Activated CD8-positive, alpha-beta memory T cell treated with anti-CD3 and anti-CD28 coated beads, Interleukin-2, amount 10 ng/mL, durations not matched to agents 7 days and 5 days (primary cell): ENCODE measurements at regions not wholly inside any gene's neighbourhood (a gene's known extent, or its start where the extent isn't known, plus 50 kb on each side); places are given as distances from the start of the nearest gene placed in this dataset.

ENCODE experiments used
- ATAC-seq: fragments of 150-1000 bp; cut with Tn5 transposase; one replicate; pipeline ENCODE4 v1.10.0; 2021; ENCODE audit warnings: moderate library complexity
- CTCF ChIA-PET: fragments of 350-600 bp; sonication (Branson Sonifier 250); formaldehyde crosslinking; loops from one replicate; lab custom pipeline; 2021; ENCODE audit warnings: antibody characterized with exemption; lab: Charles Lee
- DNase-seq: peaks from one replicate; pipeline ENCODE4 v3.0.0-alpha.2; 2020
- H3K27ac Mint-ChIP-seq: one replicate; pipeline ENCODE4 v1.8.0; 2021; ENCODE audit warnings: mild to moderate bottlenecking, mixed read lengths
- H3K27me3 Mint-ChIP-seq: one replicate; pipeline ENCODE4 v1.8.0; 2021; ENCODE audit warnings: mixed read lengths
- H3K36me3 Mint-ChIP-seq: one replicate; pipeline ENCODE4 v1.8.0; 2021; ENCODE audit warnings: mild to moderate bottlenecking, mixed read lengths
- H3K4me1 Mint-ChIP-seq: one replicate; pipeline ENCODE4 v1.8.0; 2021; ENCODE audit warnings: mixed read lengths
- H3K4me3 Mint-ChIP-seq: one replicate; pipeline ENCODE4 v1.8.0; 2021; ENCODE audit warnings: mild to moderate bottlenecking, moderate library complexity, mixed read lengths
- H3K9me3 Mint-ChIP-seq: one replicate; pipeline ENCODE4 v1.8.0; 2022; ENCODE audit warnings: low read depth, mixed read lengths

DNA sequence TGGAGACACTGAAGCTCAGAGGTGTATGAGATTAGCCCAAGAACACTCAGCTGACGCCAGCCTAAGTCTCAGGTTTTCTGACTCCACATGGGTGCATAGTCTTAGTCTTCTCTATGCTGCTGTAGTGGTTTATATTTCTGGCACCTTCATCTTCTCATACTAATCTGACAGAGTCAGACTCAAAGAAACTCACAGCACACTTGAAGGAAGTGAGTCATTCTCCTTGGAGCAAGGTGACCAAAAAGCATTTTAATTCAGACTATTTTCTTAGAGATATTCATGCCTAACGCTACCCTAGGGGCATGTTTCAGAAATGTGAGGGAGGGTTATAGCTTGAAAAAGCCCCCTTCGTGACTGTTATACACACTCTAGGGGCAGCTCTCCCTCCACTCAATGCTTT is 775.3 kb upstream of the ARPP21 start:
- H3K4me1 Mint-ChIP-seq = no peaks in the 10 kb centered on the region
- H3K4me3 Mint-ChIP-seq = no peak overlapping the region
- ATAC-seq (no peak), DNase-seq (no peak)
- CTCF ChIA-PET = no interaction called here
- H3K27me3 Mint-ChIP-seq = no peaks in the 10 kb centered on the region
- no peaks in the 10 kb centered on the region for H3K36me3 Mint-ChIP-seq
- H3K27ac Mint-ChIP-seq = no peak overlapping the region
- H3K9me3 Mint-ChIP-seq = no peaks in the 10 kb centered on the region

DNA sequence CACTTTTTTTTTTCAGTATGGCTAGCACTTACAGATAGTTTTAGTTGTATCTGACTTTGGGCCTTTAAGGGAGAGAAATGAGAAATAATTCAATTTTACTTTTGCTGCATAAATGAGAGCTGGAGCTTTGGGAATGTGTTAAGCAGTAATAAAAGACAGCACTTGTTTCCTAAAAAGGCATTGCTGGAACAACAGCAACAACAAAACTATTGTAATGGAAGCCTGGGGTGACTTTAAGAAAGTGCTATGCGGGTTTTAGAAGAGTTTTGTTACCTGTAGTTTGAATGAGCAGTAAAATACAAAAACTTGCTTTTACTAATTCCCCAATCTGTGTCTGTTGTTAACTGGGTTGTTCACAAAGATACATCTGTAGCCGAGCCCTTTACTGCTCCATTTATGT is 774.0 kb upstream of the ARPP21 start:
- Mint-ChIP-seq H3K4me3 (no peak overlapping the region), H3K9me3 (no peaks in the 10 kb centered on the region), H3K4me1 (no peaks in the 10 kb centered on the region), H3K27me3 (no peaks in the 10 kb centered on the region), H3K36me3 (no peaks in the 10 kb centered on the region), H3K27ac (no peak overlapping the region)
- CTCF ChIA-PET = no interaction called here
- no peak for DNase-seq
- no peak for ATAC-seq

DNA sequence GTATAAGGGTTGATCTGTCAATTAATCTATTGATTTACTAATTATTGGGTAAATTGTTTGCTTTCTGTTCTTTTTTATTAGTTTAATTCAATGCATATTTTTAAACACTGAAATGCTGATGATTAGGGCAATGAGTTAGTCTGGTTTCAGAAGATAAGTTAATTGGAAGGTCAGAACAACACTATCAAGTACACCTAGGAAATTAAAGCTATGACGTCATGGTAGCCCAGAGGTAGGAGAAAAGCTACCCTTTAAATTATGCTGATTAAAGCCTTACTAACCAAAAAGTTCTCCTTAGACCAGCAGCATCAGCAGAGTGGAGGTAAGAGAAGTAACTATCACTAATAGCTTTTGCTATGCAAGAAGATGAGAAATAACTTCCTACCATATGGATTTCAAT is 770.4 kb upstream of the ARPP21 start:
- Mint-ChIP-seq H3K4me3 (no peak overlapping the region), H3K36me3 (no peaks in the 10 kb centered on the region), H3K27me3 (no peaks in the 10 kb centered on the region), H3K27ac (no peak overlapping the region), H3K9me3 (peaks cover 2% of the 10 kb centered on the region), H3K4me1 (no peaks in the 10 kb centered on the region)
- DNase-seq = no peak
- no peak for ATAC-seq
- CTCF ChIA-PET = no interaction called here

DNA sequence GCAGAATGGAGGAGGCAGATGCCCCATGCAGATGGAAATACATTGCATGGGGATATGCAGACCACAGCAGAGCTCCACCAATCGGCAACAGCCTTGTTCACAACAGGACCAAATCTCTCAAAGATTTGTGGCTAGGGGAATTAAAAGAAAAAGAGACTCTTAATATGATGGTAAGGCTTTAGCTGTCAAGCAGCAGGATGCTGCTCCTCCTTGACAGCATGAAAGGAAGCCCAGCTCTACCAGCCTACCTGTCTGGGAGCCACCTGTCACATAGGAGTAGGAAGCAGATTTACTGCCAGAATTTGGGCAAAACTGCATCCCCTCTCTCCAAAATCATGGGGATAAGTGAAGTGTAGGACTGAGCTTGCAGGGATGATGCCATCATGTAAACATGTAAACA is 769.6 kb upstream of the ARPP21 start:
- Mint-ChIP-seq H3K4me1 (no peaks in the 10 kb centered on the region), H3K27me3 (no peaks in the 10 kb centered on the region), H3K9me3 (peaks cover 2% of the 10 kb centered on the region), H3K36me3 (no peaks in the 10 kb centered on the region), H3K27ac (no peak overlapping the region), H3K4me3 (no peak overlapping the region)
- ATAC-seq (no peak), DNase-seq (no peak)
- CTCF ChIA-PET = no interaction called here

DNA sequence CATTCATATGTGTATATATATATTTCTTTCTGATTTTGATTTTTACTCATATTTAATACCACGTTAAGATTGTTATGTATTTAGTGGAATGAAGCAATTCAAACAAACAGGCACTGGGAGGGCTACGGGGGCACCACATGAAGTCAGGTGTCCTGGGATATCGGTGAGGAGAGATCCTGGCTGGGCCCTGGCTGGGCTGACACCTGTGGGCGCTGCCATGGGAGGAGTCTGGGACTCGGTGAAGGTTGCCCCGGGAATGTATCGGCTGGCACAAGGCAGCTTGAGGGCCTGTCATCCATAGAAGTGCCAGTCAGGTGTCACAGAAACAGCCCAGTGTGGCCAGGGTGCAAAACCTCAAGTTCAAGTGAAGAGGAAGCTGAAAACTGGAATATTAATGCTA is 766.9 kb upstream of the ARPP21 start:
- ATAC-seq = no peak
- no peaks in the 10 kb centered on the region for H3K4me1 Mint-ChIP-seq
- H3K4me3 Mint-ChIP-seq = no peak overlapping the region
- no peak for DNase-seq
- CTCF ChIA-PET = no interaction called here
- H3K36me3 Mint-ChIP-seq = no peaks in the 10 kb centered on the region
- H3K9me3 Mint-ChIP-seq = peaks cover 2% of the 10 kb centered on the region
- H3K27me3 Mint-ChIP-seq = no peaks in the 10 kb centered on the region
- no peak overlapping the region for H3K27ac Mint-ChIP-seq

DNA sequence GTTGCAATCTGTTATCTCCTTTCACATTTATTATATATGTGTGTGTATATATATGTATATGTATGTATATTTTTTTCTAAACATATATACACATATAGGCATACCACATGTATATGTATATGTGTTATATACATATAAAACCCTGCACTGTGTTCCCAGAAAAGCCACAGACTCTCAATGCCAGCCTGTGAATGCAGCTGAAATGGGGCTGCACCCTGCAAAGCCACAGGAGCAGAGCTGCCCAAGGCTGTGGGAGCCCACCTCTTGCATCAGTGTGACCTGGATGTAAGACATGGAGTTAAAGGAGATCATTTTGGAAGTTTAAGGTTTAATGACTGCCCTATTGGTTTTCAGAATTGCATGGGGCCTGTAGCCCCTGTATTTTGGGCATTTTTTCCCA is 762.3 kb upstream of the ARPP21 start:
- no peak overlapping the region for H3K4me3 Mint-ChIP-seq
- H3K9me3 Mint-ChIP-seq = no peaks in the 10 kb centered on the region
- no peaks in the 10 kb centered on the region for H3K4me1 Mint-ChIP-seq
- no peak overlapping the region for H3K27ac Mint-ChIP-seq
- DNase-seq = no peak
- no peaks in the 10 kb centered on the region for H3K36me3 Mint-ChIP-seq
- ATAC-seq = no peak
- no peaks in the 10 kb centered on the region for H3K27me3 Mint-ChIP-seq
- CTCF ChIA-PET = no interaction called here

DNA sequence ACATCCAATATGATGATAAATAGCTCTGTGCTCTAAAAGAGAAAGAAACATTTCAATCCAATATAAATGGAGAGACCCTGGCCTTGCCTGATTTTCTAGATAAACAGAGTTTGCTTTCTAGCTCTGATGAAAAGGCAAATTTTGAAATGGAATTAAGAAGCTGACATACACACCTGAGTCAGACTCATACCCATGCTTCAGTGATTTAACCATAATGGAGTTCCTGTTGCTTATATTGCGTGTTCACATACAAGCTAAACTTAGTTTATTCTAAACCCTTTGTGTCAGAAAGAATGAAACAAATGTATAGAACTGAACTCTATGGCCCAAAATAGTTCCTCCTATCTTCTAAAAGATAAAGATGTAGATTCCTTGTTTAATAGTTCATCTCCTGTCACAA is 760.8 kb upstream of the ARPP21 start:
- Mint-ChIP-seq H3K4me3 (no peak overlapping the region), H3K36me3 (no peaks in the 10 kb centered on the region), H3K27me3 (no peaks in the 10 kb centered on the region), H3K27ac (no peak overlapping the region), H3K9me3 (no peaks in the 10 kb centered on the region), H3K4me1 (no peaks in the 10 kb centered on the region)
- no peak for ATAC-seq
- DNase-seq = no peak
- CTCF ChIA-PET = no interaction called here

DNA sequence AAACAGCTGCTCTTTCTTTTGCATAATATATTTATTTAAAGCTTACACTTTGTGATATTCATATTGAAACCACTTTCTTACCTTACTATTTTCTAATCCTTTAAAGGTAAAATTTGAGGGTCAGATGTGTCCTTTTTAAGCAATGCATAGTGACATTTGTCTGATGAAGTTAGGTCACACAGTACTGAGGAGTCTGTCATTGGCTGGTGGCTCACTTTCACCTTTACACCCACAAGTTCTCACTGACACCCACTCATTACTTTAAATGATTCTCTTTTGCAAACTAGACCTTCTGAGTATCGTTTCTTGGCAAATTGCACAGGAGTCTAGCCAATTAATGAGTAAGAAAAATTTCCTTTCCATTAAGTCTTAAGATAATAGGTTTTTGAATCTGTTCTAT is 758.3 kb upstream of the ARPP21 start:
- Mint-ChIP-seq H3K27ac (no peak overlapping the region), H3K4me3 (no peak overlapping the region), H3K27me3 (no peaks in the 10 kb centered on the region), H3K4me1 (no peaks in the 10 kb centered on the region), H3K9me3 (no peaks in the 10 kb centered on the region), H3K36me3 (no peaks in the 10 kb centered on the region)
- CTCF ChIA-PET = no interaction called here
- ATAC-seq = no peak
- DNase-seq = no peak

DNA sequence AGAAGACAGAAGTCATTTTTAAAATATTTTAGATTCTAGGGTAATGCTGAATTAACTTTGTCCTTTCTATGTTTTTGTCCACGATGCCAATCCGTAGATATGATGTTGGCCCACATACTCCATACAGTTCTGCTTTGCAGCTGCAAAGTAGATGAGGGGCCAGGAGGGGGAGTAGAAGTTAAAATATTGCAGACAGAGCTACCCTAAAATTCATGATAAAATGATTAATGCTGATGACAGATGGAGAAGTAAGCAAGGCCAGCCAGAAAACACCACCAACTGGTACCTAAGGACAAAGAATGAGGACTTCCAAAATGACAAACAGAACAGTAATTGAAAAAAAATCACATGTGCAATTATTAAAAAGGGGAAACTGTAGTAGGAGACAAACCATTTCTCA is 756.6 kb upstream of the ARPP21 start:
- Mint-ChIP-seq H3K4me3 (no peak overlapping the region), H3K36me3 (no peaks in the 10 kb centered on the region), H3K27ac (no peak overlapping the region), H3K9me3 (no peaks in the 10 kb centered on the region), H3K4me1 (no peaks in the 10 kb centered on the region), H3K27me3 (no peaks in the 10 kb centered on the region)
- CTCF ChIA-PET = no interaction called here
- DNase-seq = no peak
- ATAC-seq = no peak

DNA sequence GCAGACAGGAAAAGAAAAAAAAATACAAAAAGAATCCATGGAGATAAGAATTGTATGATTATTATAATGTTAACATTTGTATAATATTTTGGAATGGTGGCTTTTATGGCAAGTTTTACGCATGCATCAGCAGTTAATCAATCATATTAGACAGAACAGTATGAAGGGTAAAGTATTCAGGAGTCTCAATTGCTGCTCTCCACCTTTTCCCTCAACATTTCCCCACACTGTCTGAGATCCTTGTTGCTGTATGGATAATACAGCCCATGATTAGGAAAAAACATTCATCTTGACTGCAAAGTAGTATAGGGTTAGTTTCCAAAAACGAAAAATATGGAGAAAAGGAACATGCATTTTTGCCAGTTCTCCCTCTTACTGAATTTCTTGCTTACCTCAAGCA is 755.3 kb upstream of the ARPP21 start:
- ATAC-seq = no peak
- Mint-ChIP-seq H3K27ac (no peak overlapping the region), H3K4me3 (no peak overlapping the region), H3K36me3 (no peaks in the 10 kb centered on the region), H3K27me3 (no peaks in the 10 kb centered on the region), H3K4me1 (no peaks in the 10 kb centered on the region), H3K9me3 (no peaks in the 10 kb centered on the region)
- CTCF ChIA-PET = no interaction called here
- DNase-seq = no peak

DNA sequence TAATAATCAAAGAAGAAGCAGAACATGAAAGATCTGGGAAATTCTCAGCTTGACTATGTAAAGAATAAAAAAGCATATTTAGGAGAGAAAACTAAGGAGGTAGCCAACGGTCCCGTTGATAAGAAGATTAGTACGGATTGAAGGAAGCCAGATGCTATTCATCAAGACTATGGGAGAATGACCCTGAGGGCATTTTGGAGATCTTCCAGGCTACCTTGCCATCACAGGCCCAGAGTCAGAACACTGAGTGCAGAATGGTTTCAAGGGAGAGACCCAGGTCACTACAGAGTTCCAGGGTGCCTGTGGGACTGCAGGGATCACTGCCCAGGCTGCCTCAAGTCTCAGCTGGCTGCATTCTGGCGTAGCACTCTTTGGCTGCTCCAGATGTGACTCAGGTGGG is 752.9 kb upstream of the ARPP21 start:
- Mint-ChIP-seq H3K36me3 (no peaks in the 10 kb centered on the region), H3K4me3 (no peak overlapping the region), H3K27me3 (no peaks in the 10 kb centered on the region), H3K27ac (no peak overlapping the region), H3K4me1 (no peaks in the 10 kb centered on the region), H3K9me3 (peaks cover 2% of the 10 kb centered on the region)
- DNase-seq (no peak), ATAC-seq (no peak)
- CTCF ChIA-PET = no interaction called here

DNA sequence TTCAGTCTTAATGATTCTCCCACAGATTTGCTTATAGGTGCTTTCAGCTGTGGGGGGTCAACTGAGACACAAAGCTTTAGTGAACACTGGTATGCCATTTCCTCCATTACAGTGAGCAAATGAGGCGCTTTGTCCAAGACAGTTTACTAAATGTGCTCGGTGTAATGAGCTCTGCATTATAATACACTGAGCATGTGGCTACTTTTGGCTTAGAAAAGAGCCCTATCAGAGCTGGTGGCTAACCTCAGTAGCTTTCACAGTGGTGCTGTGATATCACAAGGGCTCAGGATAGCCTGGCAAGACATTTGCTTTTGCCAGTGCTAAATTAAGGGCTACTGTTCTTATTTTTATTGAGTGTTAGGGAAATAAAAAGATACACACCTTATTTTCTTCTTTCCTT is 749.7 kb upstream of the ARPP21 start:
- no peak overlapping the region for H3K27ac Mint-ChIP-seq
- CTCF ChIA-PET = no interaction called here
- DNase-seq = no peak
- H3K4me1 Mint-ChIP-seq = no peaks in the 10 kb centered on the region
- peaks cover 4% of the 10 kb centered on the region for H3K9me3 Mint-ChIP-seq
- H3K27me3 Mint-ChIP-seq = no peaks in the 10 kb centered on the region
- no peaks in the 10 kb centered on the region for H3K36me3 Mint-ChIP-seq
- H3K4me3 Mint-ChIP-seq = no peak overlapping the region
- ATAC-seq = no peak

DNA sequence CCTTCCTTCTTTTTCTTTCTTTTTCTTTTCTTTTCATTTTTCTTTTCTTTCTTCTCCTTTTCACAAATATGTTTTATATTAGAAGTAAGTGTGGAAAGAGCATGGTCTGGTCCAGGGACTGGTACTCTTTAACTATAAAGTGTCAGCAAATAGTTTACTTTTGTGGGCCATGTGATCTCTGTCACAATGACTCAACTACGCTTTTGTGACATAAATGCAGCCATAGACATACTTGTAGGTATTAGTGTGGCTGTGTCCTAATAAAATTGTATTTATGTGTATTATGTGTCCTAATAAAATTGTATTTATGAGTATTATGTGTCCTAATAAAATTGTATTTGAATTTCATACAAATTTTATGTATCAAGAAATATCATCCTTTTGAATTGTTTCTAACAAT is 749.1 kb upstream of the ARPP21 start:
- no peaks in the 10 kb centered on the region for H3K4me1 Mint-ChIP-seq
- H3K36me3 Mint-ChIP-seq = no peaks in the 10 kb centered on the region
- H3K9me3 Mint-ChIP-seq = peaks cover 4% of the 10 kb centered on the region
- CTCF ChIA-PET = no interaction called here
- H3K4me3 Mint-ChIP-seq = no peak overlapping the region
- no peak for DNase-seq
- no peaks in the 10 kb centered on the region for H3K27me3 Mint-ChIP-seq
- no peak overlapping the region for H3K27ac Mint-ChIP-seq
- ATAC-seq = no peak

DNA sequence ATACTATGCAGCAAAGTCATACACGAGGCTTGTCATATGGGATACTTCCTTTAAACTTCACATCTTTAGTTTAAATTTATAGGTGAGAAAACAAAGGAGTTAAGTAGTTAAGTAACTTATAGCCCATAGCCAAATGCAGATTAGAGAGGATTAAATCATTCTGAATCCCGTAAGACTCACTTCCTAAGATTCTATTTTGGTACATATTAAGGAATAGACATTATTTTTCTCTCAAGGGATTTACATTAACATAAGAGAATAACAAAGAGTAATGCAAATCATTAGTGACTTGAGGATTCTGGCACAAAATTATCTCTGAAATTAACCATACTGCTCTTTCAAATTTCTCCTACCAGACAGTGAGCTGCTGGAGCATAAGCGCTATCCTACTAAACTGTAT is 747.4 kb upstream of the ARPP21 start:
- H3K36me3 Mint-ChIP-seq = no peaks in the 10 kb centered on the region
- ATAC-seq (no peak), DNase-seq (no peak)
- H3K9me3 Mint-ChIP-seq = peaks cover 4% of the 10 kb centered on the region
- H3K4me3 Mint-ChIP-seq = no peak overlapping the region
- H3K4me1 Mint-ChIP-seq = no peaks in the 10 kb centered on the region
- CTCF ChIA-PET = no interaction called here
- H3K27ac Mint-ChIP-seq = no peak overlapping the region
- no peaks in the 10 kb centered on the region for H3K27me3 Mint-ChIP-seq

DNA sequence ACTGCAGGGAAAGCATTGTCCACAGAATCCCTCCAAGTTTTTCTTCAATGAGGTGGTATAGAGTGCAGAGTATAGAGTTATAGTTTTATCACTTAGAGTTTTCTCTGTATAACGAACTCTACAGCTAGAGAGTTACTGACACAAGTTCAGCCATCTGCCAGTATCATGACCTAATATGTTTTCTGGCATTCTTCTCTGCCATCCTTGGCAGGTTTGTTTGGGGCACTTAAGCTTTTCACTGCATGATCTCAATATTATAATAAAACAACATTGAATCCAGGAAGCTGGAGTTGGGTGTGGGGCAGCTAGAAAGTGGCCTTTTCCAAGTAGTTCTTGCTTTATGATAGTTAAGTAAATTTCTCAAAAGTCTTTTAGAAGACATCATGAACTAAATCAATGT is 743.5 kb upstream of the ARPP21 start:
- DNase-seq (no peak), ATAC-seq (no peak)
- no peak overlapping the region for H3K27ac Mint-ChIP-seq
- CTCF ChIA-PET = no interaction called here
- no peaks in the 10 kb centered on the region for H3K4me1 Mint-ChIP-seq
- no peak overlapping the region for H3K4me3 Mint-ChIP-seq
- peaks cover 2% of the 10 kb centered on the region for H3K9me3 Mint-ChIP-seq
- H3K27me3 Mint-ChIP-seq = no peaks in the 10 kb centered on the region
- H3K36me3 Mint-ChIP-seq = no peaks in the 10 kb centered on the region
